ENCODE measurements at regions not wholly inside any gene's neighbourhood (a gene's known extent, or its start where the extent isn't known, plus 50 kb on each side); places are given as distances from the start of the nearest gene placed in this dataset.
"Not testable (repeated sequence)": the region's sequence is repeated elsewhere in the genome, so short reads cannot be mapped to it uniquely, and the experiment has no call there.

DNA sequence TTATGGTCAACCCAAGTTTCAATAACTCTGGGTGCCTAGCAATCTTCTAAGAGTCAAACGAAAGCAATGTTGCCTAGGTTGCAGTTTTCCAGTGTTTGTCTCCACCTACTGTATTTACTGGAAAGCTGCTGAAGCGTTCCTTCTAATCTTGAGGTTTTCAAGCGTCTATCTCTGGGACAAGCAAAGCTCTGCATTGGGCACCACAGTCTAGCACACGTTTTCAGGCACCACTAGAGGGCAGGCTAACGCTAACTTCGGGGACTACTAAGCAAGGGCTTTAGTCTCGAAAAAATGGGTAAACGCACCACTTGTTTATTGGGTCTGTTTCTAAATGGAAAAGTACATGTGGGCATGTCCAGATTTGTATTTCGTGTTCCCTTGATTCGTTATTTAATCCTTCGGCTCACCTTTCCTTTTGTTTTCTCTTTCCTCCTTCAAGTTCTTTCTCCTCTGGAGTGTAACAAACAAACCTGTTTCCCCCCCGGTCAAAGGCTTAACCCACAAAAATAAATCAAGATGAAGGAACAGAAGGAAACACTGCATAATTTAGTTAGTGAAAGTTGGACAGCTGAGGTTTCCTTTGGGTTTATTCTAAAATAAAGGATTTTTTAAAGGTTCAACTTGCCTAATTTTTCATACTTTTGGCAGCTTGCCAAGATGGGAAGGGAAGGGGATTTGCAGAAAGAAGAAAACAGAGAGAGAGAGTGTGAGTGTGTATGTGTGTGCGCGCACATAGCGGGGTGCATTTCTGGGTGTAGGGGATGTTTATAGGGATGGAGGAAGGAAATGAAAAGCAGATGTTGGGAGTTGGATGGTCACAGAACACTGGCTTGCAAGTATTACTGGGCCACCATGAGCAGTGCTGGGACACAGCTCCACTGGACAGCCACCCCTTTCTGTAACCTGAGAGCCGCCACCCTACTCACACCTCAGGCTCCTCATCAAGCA is 348.3 kb downstream of the GOLGA6L6 start:
- not testable (repeated sequence) for DNase-seq (ENCODE audit: low read depth); H3K4me3 ChIP-seq (replicated peaks; ENCODE audit: low read depth, low read length)

DNA sequence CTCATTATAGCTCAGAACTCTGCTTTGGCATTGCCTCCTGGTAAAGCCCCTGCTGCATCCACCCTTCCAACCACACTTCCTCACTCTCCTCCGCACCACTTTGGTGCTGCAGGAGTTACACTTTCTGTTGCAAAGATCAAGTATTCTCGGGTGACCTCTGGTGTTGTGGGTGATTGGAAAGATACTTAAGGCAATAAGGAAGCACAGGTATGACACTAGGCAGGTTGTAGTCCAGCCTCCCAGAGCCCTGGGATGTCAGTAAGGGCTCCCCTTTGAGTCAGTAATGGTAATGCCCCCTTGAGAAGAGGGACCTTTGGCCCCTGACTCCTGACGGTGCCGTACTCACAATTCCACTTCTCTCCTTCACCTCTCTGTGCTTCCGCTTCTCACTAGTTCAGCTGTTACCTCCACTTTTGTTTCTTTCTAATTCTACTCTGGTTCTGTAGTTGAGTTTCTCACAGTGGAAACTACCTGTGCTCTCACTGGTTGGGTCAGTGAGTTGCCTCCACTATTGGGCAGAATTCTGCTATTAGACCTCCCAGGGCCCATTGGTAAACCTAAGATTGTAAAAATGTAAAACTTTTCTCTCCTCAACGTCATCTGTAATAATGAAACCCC is 350.0 kb downstream of the GOLGA6L6 start:
- not testable (repeated sequence) for H3K4me3 ChIP-seq (replicated peaks; ENCODE audit: low read depth, low read length); DNase-seq (ENCODE audit: low read depth)

GRCh38 chr15:20188611-20189010 is 353.0 kb downstream of the GOLGA6L6 start:
- not testable (repeated sequence) for DNase-seq (ENCODE audit: low read depth); H3K4me3 ChIP-seq (replicated peaks; ENCODE audit: low read depth, low read length)

GRCh38 chr15:20187370-20188355 is 353.9 kb downstream of the GOLGA6L6 start:
- DNase-seq (ENCODE audit: low read depth); H3K4me3 ChIP-seq (replicated peaks; ENCODE audit: low read depth, low read length): not testable (repeated sequence)

GRCh38 chr15:20184879-20185278 is 356.7 kb downstream of the GOLGA6L6 start:
- H3K4me3 ChIP-seq (replicated peaks; ENCODE audit: low read depth, low read length): not testable (repeated sequence)

GRCh38 chr15:20168221-20168620 is 373.4 kb downstream of the GOLGA6L6 start:
- not testable (repeated sequence) for H3K4me3 ChIP-seq (replicated peaks; ENCODE audit: low read depth, low read length); DNase-seq (ENCODE audit: low read depth)

More at GRCh38 chr15:20184879-20185278, 356.7 kb downstream of the GOLGA6L6 start:
- not testable (repeated sequence) for DNase-seq (ENCODE audit: low read depth)

DNA sequence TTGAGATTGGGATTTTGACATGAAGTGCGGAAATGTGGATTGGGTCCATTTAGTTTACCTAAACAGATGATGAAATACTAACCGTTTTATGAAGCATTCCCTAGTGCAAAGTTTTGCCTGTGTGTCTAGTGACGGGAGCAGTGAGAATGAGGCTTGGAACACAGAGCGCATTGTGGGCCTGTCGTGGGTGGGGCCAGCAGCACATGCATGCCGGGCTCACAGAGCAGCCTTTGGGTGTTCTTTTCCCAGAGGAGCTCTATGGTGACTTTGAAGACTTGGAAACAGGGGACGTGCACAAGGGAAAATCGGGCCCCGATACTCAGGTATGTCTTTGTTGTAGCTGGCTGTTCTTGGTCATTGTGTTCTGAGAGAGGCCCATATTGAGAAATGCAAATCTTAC is 388.1 kb downstream of the GOLGA6L6 start:
- not testable (repeated sequence) for DNase-seq (ENCODE audit: low read depth); H3K4me3 ChIP-seq (replicated peaks; ENCODE audit: low read depth, low read length)

- H3K4me3 ChIP-seq (replicated peaks; ENCODE audit: low read depth, low read length); DNase-seq (ENCODE audit: low read depth): not testable (repeated sequence)
Measured at GRCh38 chr15:20148679-20149078, 392.9 kb downstream of the GOLGA6L6 start.

- H3K4me3 ChIP-seq (replicated peaks; ENCODE audit: low read depth, low read length); DNase-seq (ENCODE audit: low read depth): not testable (repeated sequence)
Measured at GRCh38 chr15:20148008-20148407, 393.6 kb downstream of the GOLGA6L6 start.

- not testable (repeated sequence) for H3K4me3 ChIP-seq (replicated peaks; ENCODE audit: low read depth, low read length); DNase-seq (ENCODE audit: low read depth)
Measured at GRCh38 chr15:20144333-20145036, 397.1 kb downstream of the GOLGA6L6 start.

DNA sequence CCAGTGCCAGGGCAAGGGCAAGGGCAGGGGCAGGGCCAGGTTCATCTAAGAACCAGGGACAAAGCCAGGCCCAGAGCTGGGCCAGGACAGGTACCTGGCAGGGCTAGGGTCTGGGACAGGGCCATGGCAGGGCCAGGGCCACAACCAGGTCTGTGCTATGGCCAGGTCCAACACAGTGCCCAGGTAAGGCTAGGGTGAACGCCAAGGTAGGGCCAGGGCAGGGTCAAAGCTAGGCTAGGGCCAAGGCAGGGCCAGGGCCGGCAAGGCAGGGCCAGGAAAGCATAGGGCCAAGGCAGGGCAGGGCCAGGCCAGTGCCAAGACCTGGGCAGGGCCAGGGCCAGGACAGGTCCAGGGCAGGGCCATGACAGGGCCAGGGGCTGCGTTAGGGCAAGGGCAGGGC is 398.7 kb downstream of the GOLGA6L6 start:
- DNase-seq (ENCODE audit: low read depth); H3K4me3 ChIP-seq (replicated peaks; ENCODE audit: low read depth, low read length): not testable (repeated sequence)

DNA sequence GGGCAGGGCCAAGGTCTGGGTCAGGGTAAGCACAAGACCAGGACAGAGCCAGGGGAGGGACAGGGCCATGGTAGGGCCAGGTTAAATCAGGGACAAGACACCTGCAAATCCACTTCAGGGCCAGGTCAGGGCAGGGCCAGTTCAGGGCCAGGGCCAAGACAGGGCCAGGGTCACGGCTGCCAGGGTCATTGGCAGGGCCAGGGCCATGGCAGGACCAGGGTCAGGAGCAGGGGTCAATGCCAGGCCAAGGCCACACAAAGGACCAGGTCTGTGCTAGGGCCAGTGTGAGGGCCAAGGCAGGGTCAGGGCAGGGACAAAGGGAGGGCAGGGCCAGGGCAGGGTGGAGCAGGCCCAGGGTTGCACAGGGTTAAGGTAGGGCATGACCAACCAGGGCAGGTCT is 399.2 kb downstream of the GOLGA6L6 start:
- H3K4me3 ChIP-seq (replicated peaks; ENCODE audit: low read depth, low read length); DNase-seq (ENCODE audit: low read depth): not testable (repeated sequence)

DNA sequence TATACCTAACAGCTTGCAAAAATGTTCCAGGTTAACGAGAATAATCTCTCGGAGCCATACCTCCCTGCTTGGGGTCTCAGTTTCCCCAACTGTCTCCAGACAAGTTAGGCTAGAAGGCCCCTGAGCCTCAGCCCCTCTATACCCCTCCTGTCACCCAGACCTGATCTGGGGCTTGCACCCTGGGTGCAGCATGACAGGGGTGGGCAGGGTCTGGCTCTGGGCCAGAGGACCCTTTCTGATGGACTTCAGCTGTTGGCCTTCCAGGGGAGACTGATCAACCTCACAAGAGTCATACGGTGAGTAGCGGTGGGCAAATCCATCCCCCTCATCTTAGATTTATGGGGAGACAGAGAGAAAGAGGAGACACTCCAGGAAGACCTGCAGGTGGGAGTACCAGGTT is 416.9 kb downstream of the GOLGA6L6 start:
- not testable (repeated sequence) for H3K4me3 ChIP-seq (replicated peaks; ENCODE audit: low read depth, low read length); DNase-seq (ENCODE audit: low read depth)
